H9 (cell line): ENCODE measurements at regions not wholly inside any gene's neighbourhood (a gene's known extent, or its start where the extent isn't known, plus 50 kb on each side); places are given as distances from the start of the nearest gene placed in this dataset.

Experiments used
- DNase-seq: peaks from one replicate; pipeline ENCODE4 v3.0.0-alpha.2; 2017
- H2AFZ ChIP-seq: one replicate; pipeline ENCODE4 v1.6.1; 2013; ENCODE audit warnings: mild to moderate bottlenecking, low read length, control low read depth, moderate library complexity
- H2AK5ac ChIP-seq: 2 replicates; pipeline ENCODE4 v1.6.1; 2013; ENCODE audit warnings: low read length, control low read depth, mixed read lengths; ENCODE audit not compliant: insufficient read length
- H2BK120ac ChIP-seq: one replicate; pipeline ENCODE4 v1.6.1; 2013; ENCODE audit warnings: low read depth, mild to moderate bottlenecking, low read length, control low read depth, inconsistent platforms; ENCODE audit not compliant: poor library complexity, severe bottlenecking
- H2BK12ac ChIP-seq: 2 replicates; pipeline ENCODE4 v1.6.1; 2013; ENCODE audit warnings: low read length, control low read depth, mixed read lengths, low read depth; ENCODE audit not compliant: insufficient read length
- H2BK15ac ChIP-seq: 2 replicates; pipeline ENCODE4 v1.6.1; 2013; ENCODE audit warnings: low read depth, low read length, control low read depth
- H2BK20ac ChIP-seq: one replicate; pipeline ENCODE4 v1.6.1; 2013; ENCODE audit warnings: low read depth, mild to moderate bottlenecking, low read length, control low read depth, inconsistent platforms; ENCODE audit not compliant: poor library complexity, severe bottlenecking
- H2BK5ac ChIP-seq: 2 replicates; pipeline ENCODE4 v1.6.1; 2013; ENCODE audit warnings: low read length, control low read depth, mixed read lengths; ENCODE audit not compliant: insufficient read length
- H3K14ac ChIP-seq: 2 replicates; pipeline ENCODE4 v1.6.1; 2013; ENCODE audit warnings: low read length, control low read depth; ENCODE audit not compliant: insufficient read depth
- H3K18ac ChIP-seq: 2 replicates; pipeline ENCODE4 v1.6.1; 2013; ENCODE audit warnings: low read depth, mild to moderate bottlenecking, mixed read lengths, low read length, control low read depth; ENCODE audit not compliant: insufficient read length
- H3K23ac ChIP-seq: 2 replicates; pipeline ENCODE4 v1.6.1; 2013; ENCODE audit warnings: low read length, control low read depth, mixed read lengths, low read depth; ENCODE audit not compliant: insufficient read length
- H3K23me2 ChIP-seq: 2 replicates; pipeline ENCODE4 v1.6.1; 2013; ENCODE audit warnings: low read depth, mild to moderate bottlenecking, mixed read lengths, low read length, control low read depth; ENCODE audit not compliant: insufficient read length, poor library complexity, severe bottlenecking
- H3K27ac ChIP-seq: 2 replicates; pipeline ENCODE4 v1.5.1; 2013; ENCODE audit warnings: low read length, control low read depth, mixed read lengths, low read depth; ENCODE audit not compliant: insufficient read length
- H3K27me3 ChIP-seq: 2 replicates; pipeline ENCODE4 v1.6.1; 2013; ENCODE audit warnings: low read length, control low read depth, inconsistent platforms; ENCODE audit not compliant: insufficient read depth
- H3K4ac ChIP-seq: 2 replicates; pipeline ENCODE4 v1.6.1; 2013; ENCODE audit warnings: low read depth, mild to moderate bottlenecking, control low read depth, inconsistent platforms, low read length, moderate library complexity
- H3K4me1 ChIP-seq: 2 replicates; pipeline ENCODE4 v1.6.1; 2013; ENCODE audit warnings: low read length, control low read depth, inconsistent platforms; ENCODE audit not compliant: insufficient read depth
- H3K4me2 ChIP-seq: 2 replicates; pipeline ENCODE4 v1.6.1; 2013; ENCODE audit warnings: low read length, control low read depth, mixed read lengths; ENCODE audit not compliant: insufficient read length, insufficient read depth
- H3K56ac ChIP-seq: 2 replicates; pipeline ENCODE4 v1.6.1; 2013; ENCODE audit warnings: low read depth, mild to moderate bottlenecking, mixed read lengths, low read length, control low read depth; ENCODE audit not compliant: insufficient read length
- H3K79me1 ChIP-seq: 2 replicates; pipeline ENCODE4 v1.6.1; 2013; ENCODE audit warnings: low read depth, mild to moderate bottlenecking, moderate library complexity, low read length, control low read depth, inconsistent platforms; ENCODE audit not compliant: insufficient read depth, poor library complexity, severe bottlenecking
- H3K79me2 ChIP-seq: 2 replicates; pipeline ENCODE4 v1.6.1; 2013; ENCODE audit warnings: low read length, control low read depth, inconsistent platforms; ENCODE audit not compliant: insufficient read depth
- H3K9ac ChIP-seq: 2 replicates; pipeline ENCODE4 v1.6.1; 2013; ENCODE audit warnings: low read length, control low read depth, mixed read lengths; ENCODE audit not compliant: insufficient read length; ENCODE audit errors: extremely low read depth
- H3K9me3 ChIP-seq: one replicate; pipeline ENCODE4 v1.6.1; 2013; ENCODE audit warnings: low read depth, low read length, inconsistent platforms; ENCODE audit not compliant: control insufficient read depth
- H3T11ph ChIP-seq: one replicate; pipeline ENCODE4 v1.6.1; 2013; ENCODE audit warnings: mild to moderate bottlenecking, low read length, control low read depth, inconsistent platforms
- H4K20me1 ChIP-seq: one replicate; pipeline ENCODE4 v1.6.1; 2013; ENCODE audit not compliant: control insufficient read depth, insufficient read length, insufficient read depth
- H4K5ac ChIP-seq: 2 replicates; pipeline ENCODE4 v1.6.1; 2013; ENCODE audit warnings: low read depth, mild to moderate bottlenecking, mixed read lengths, low read length, control low read depth; ENCODE audit not compliant: insufficient read length
- H4K8ac ChIP-seq: replicated peaks from 2 replicates; pipeline ENCODE4 v1.6.1; 2013; ENCODE audit warnings: low read length, control low read depth, mixed read lengths, low read depth; ENCODE audit not compliant: insufficient read length
- H4K91ac ChIP-seq: 2 replicates; pipeline ENCODE4 v1.6.1; 2013; ENCODE audit warnings: low read depth, mild to moderate bottlenecking, moderate library complexity, mixed read lengths, low read length, control low read depth; ENCODE audit not compliant: insufficient read length
- H3K27ac Mint-ChIP-seq, 3 experiments: 2 replicates in 2 of 3; 3 replicates in 1 of 3; pipeline ENCODE4 v1.8.0; 2020 to 2021; ENCODE audit warnings: mixed read lengths in 3 of 3, mild to moderate bottlenecking in 1 of 3, moderate library complexity in 1 of 3
- H3K27me3 Mint-ChIP-seq: 2 replicates; pipeline ENCODE4 v1.8.0; 2021; ENCODE audit warnings: low read depth, mild to moderate bottlenecking, moderate library complexity, mixed read lengths
- H3K36me3 Mint-ChIP-seq, 3 experiments: 2 replicates in 2 of 3; 3 replicates in 1 of 3; pipeline ENCODE4 v1.8.0; 2020 to 2021; ENCODE audit warnings: low read depth in 3 of 3, mixed read lengths in 3 of 3; ENCODE audit not compliant: insufficient read depth in 1 of 3
- H3K4me1 Mint-ChIP-seq, 2 experiments: 2 replicates each; pipeline ENCODE4 v1.8.0; 2020; ENCODE audit warnings: mixed read lengths in 2 of 2
- H3K4me3 Mint-ChIP-seq, 2 experiments: 2 replicates in 1 of 2; 3 replicates in 1 of 2; pipeline ENCODE4 v1.8.0; 2020 to 2021; ENCODE audit warnings: mild to moderate bottlenecking in 2 of 2, mixed read lengths in 2 of 2, moderate library complexity in 1 of 2
- H3K9me3 Mint-ChIP-seq, 2 experiments: 2 replicates in 1 of 2; 3 replicates in 1 of 2; pipeline ENCODE4 v1.8.0; 2020; ENCODE audit warnings: mild to moderate bottlenecking in 2 of 2, mixed read lengths in 2 of 2, moderate library complexity in 1 of 2
- CTCF ChIP-seq: fragments of 200-600 bp; sonication (generic); conservative IDR thresholded peaks from 3 replicates; pipeline ENCODE4 v1.8.0; 2021; ENCODE audit warnings: antibody characterized with exemption, mild to moderate bottlenecking
- WGBS: extraction: QIAGEN DNeasy Blood & Tissue Kit; methylation state at CpG from one replicate; pipeline ENCODE4 v1.1.7; 2013; ENCODE audit warnings: missing lambda C conversion rate, low lambda C conversion rate, mixed read lengths; ENCODE audit not compliant: insufficient read length; ENCODE audit errors: extremely low coverage; 5-methylcytosine and 5-hydroxymethylcytosine counted together

- H3K4me2 ChIP-seq = no peak overlapping the region
- no peaks in the 10 kb centered on the region for H3K79me1 ChIP-seq
- H3K4me1 ChIP-seq = peaks cover 3% of the 10 kb centered on the region; the same call in 1 of the 2 replicates
- H4K5ac ChIP-seq = no peak overlapping the region
- H3K27me3 ChIP-seq = no peaks in the 10 kb centered on the region
- Mint-ChIP-seq H3K4me3 (no peak overlapping the region), H3K9me3 (no peaks in the 10 kb centered on the region), H3K36me3 (peaks cover 0 to 14% (median 10%) of the 10 kb centered on the region in 3 experiments; a peak in 3 of 7 replicates), H3K4me1 (peaks cover 25 to 31% of the 10 kb centered on the region in 2 experiments), H3K27ac (no peak overlapping the region), H3K27me3 (no peaks in the 10 kb centered on the region)
- H3K4ac ChIP-seq = no peak overlapping the region
- no peak overlapping the region for H2BK20ac ChIP-seq
- no peaks in the 10 kb centered on the region for H3K23me2 ChIP-seq
- no CpG with 5 or more reads among the region's 1 CpG for WGBS
- no peak overlapping the region for H4K91ac ChIP-seq
- no peak for TF ChIP-seq CTCF
- no peak overlapping the region for H3K14ac ChIP-seq
- H3K9ac ChIP-seq = no peak overlapping the region
- H3K18ac ChIP-seq = no peak overlapping the region
- H3K23ac ChIP-seq = no peak overlapping the region
- no peak overlapping the region for H2AFZ ChIP-seq
- no peak overlapping the region for H2BK5ac ChIP-seq
- no peak for DNase-seq
- H3K79me2 ChIP-seq = no peaks in the 10 kb centered on the region
- no peak overlapping the region for H2BK120ac ChIP-seq
- no peak overlapping the region for H3T11ph ChIP-seq
- H4K8ac ChIP-seq = no peak overlapping the region
- no peaks in the 10 kb centered on the region for H3K9me3 ChIP-seq
- H2BK15ac ChIP-seq = no peak overlapping the region
- H2BK12ac ChIP-seq = no peak overlapping the region
- no peak overlapping the region for H2AK5ac ChIP-seq
- no peaks in the 10 kb centered on the region for H4K20me1 ChIP-seq
- no peak overlapping the region for H3K27ac ChIP-seq
- H3K56ac ChIP-seq = no peak overlapping the region
These were observed 125.2 kb downstream of the FHIP1A start for GRCh38 chr4:151534195-151534594.
